Stimulated activated CD4-positive, alpha-beta T cell treated with anti-CD3 and anti-CD28 coated beads, Interleukin-12 subunit alpha, Interleukin-12 subunit beta, amount 100 ng/mL, for 48 hours (primary cell): ENCODE measurements at regions not wholly inside any gene's neighbourhood (a gene's known extent, or its start where the extent isn't known, plus 50 kb on each side); places are given as distances from the start of the nearest gene placed in this dataset.

ENCODE experiments used
- DNase-seq, 3 donors: peaks; one replicate each; pipeline ENCODE4 v3.0.0-alpha.2; 2020; ENCODE audit warnings: low read depth in 2 of 3, low spot score in 1 of 3

DNA sequence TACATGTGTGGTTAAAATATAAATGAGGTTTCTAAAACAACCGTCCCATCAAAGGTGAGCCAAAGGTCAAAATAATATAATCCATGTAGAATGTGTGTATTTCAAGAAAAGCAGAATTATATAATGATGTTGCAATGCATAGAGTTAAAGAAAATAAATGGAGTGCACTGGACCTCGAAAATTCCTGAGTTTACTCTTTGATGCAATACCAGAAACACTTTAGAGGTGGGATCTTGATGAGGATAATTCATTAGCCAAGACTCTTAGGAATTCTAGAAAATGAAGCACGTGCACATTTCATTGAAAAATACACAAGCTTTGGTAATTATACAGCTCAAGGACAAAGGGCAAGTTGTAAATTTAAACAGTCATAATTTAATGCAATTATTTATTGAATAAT, 508.9 kb upstream of the ARGLU1 start:
- no peak for DNase-seq

- no peak for DNase-seq
Measured at GRCh38 chr13:107075576-107075975, 507.6 kb upstream of the ARGLU1 start.

DNA sequence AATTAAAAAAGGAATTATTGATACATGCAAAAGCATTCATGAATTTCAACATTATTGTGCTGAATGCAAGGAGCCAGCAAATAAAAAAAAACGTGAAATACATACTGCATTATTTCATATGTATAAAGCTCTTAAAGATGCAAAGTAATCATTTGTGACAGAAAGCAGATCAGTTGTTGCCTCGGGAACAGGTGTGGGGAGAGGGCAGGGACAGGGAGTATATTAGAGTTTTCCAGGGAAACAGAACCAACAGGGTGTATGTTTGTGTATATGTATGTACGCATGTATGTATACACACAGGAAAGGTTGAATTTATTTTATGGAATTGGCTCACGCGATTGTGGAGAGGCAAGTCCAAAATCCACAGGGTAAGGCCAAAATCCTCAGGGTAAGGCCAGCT, 502.9 kb upstream of the ARGLU1 start:
- DNase-seq, result no peak

DNA sequence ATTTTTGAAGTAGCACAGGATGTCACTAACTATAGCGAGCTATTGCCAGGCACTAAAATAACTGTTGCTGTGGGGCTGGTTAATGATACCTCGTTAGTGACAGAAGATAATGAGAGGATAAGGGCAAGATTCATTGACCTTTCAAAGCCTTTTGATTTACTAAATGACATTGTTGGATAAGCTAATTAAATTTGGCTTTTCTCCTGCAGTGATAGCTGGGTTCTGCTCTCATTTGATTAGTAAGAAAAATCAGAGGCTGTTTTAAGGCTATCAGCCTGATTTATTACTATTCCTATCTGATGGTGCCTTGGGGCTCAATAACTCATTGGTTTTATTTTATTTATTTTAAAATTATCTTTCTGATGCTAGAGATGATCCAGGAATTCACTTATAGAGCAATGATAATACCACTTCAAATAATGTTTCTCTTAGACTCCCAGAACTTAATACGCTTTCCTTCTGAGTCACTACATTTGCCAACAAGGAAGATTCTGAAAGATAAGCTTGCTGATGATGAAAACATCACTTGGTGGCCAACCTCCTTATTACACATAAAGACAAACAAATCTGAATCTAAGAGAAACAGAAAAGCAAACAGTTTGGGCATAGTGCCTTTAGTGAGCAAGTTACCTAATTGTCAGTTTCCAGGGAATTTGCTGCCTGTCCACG, 501.3 kb upstream of the ARGLU1 start:
- no peak for DNase-seq

DNA sequence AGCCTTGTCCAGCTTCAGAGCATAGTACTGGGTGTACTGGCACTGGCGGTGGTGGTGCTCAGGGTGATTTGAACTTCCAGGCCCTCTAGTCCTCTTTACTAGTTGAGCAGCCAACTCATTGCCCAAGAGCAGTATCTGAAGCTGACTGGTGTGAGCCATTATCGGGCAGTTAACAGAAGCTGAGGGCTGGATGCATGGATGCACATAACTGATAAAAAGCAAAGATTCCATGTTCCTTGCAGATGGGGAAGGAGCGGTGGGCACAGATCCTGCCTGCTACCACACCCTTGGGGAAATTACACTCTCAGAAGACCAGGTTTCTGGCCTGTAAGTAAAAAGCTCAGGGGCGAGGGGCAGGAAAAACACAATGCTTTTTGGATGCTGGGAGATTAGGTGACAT, 499.4 kb upstream of the ARGLU1 start:
- DNase-seq, result no peak

DNA sequence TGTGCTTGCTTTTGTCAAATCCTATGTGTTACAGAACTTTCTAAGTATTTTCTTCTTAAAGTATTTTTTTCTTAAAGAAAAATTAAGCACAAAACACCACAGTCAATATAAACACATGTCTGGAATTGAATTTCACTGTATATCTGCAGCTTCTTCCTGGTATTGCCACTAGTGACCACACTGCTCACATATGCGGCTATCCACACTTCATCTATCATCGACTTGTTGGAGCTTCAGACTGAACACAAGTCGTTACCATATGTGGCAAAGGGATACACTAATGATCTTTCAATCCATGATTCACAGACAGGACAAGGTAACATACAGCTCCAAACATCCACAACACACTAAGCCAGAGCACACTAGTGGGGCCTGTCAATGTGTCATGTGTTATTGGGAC, 498.4 kb upstream of the ARGLU1 start:
- DNase-seq, result no peak

GRCh38 chr13:107065036-107065435, 497.1 kb upstream of the ARGLU1 start:
- DNase-seq, result no peak

DNA sequence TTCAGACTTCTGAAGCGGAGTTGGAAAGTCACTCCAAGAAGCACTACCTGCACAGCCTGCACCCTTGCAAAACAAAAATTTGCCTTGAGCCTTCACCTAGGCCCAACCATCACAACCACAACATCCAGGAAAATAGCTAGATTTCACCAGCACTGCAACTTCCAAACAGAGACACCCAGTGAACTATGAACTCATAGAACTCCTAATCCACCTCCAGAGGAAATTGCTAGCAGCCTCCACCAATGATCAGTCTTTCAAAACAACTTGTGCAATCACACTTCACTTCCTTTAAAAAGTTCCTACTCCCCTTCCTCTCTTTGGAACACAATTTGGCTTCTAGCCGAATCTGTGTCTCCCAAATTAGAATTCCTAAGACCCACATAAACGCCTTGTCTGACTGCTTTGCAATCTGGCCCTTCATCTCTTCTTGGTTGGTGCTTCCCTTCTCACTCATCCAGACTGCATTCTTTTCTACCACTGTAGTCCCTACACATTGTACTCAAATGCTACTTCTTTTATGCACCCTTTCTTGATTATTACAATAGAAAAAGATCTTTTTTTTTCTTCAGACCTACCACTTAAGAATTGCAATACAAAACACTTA, 489.2 kb upstream of the ARGLU1 start:
- no peak for DNase-seq

DNA sequence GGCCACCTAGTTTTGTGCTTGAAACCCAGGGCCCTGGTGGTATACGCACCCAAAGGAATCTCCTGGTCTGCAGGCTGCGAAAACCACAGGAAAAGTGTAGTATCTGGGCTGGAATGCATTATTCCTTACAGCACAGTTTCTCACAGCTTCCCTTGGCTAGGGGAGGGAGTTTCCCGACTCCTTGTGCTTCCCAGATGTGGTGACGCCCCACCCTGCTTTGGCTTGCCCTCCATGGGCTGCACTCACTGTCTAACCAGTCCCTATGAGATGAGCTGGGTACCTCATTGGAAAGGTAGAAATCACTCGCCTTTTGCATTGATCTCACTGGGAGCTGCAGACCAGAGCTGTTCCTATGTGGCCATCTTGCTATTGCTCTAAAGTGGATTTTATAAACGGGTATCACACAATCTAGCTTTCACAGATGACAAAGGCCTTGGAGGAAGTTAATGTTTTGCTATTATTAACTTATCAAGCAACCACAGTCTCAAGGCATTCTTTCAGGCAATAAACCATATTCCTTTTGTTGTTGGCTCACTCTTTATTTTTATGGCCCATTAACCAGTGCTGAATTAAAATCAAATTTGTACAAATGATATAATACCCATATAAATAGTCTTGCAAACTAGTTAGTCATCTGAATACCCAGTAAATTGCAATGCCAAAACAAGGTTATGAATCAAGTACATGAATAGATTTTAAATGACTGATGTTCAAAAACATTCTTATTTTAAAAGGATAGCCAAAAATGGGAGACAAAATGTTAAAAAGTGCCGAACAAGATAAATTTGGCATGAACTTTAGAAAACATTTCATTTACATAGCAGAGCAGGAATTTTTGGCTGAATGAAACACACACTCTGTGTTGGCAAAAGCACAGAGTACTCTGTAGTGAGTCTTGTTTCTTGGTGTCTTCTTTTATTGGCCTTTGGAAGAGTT, 475.4 kb upstream of the ARGLU1 start:
- DNase-seq, result no peak

GRCh38 chr13:107035778-107036177, 467.8 kb upstream of the ARGLU1 start:
- no peak for DNase-seq

DNA sequence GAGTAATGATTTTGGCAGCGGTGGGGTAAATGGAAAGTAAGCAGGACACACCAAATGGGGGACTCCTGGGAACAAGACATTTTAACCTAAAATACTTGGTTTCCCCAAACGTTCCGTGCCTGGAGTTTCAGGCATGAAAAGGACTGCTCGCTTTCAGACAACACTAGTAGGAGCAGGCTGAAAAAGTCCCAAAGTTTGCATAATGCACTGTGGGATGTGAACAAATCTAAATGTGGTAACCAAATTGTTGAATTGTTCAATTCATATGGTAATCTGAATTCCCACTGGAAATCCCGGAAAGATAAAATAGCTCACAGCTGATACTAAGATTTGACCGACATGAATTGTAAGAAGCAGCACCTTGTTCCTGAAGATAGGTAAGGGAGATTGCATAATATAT, 467.2 kb upstream of the ARGLU1 start:
- no peak for DNase-seq

GRCh38 chr13:107034236-107034872, 466.4 kb upstream of the ARGLU1 start:
- no peak for DNase-seq

DNA sequence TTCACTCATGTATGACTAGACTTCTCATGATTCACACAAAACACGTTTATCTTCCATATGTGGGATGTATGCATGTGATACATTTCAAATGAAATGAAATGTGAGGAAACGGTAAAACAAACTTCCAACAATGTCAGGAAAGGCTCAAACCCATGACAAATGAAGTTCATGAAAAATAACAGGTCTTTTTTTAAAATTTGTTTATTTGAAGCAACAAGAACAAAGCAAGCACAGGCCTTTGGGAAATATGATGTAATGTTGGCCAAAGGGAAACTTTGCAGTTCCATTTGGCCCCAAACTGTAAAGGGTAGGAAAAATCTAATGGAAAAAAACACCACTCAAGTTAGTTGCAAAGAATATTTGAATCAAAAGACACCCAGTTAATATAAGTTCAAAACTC, 463.8 kb upstream of the ARGLU1 start:
- no peak for DNase-seq

- no peak for DNase-seq
Measured at GRCh38 chr13:107028751-107029150, 460.8 kb upstream of the ARGLU1 start.

GRCh38 chr13:107025991-107026390, 458.1 kb upstream of the ARGLU1 start:
- DNase-seq, result no peak

DNA sequence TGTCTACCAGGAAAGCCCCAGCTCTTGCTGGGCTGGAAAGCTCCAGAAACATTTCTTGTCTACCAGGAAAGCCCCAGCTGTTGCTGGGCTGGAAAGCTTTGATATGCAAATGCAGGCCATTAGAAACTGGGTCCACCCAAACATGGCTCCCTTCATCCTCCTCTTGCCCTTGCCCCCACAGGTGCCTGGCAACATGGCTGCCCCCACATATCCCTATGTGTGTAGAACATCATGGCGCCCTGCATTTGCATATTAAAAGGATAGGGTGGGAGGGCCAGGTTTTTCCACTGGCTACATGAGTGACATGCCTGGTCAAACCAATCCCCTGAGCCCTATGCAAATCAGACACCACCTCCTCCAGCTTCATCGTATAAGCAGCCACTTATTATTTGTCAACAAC, 455.4 kb upstream of the ARGLU1 start:
- DNase-seq, result no peak

- no peak for DNase-seq
Measured at GRCh38 chr13:107020393-107020792, 452.5 kb upstream of the ARGLU1 start.

GRCh38 chr13:107018285-107018684, 450.3 kb upstream of the ARGLU1 start:
- DNase-seq, result no peak

GRCh38 chr13:107006661-107007060, 438.7 kb upstream of the ARGLU1 start:
- no peak for DNase-seq

DNA sequence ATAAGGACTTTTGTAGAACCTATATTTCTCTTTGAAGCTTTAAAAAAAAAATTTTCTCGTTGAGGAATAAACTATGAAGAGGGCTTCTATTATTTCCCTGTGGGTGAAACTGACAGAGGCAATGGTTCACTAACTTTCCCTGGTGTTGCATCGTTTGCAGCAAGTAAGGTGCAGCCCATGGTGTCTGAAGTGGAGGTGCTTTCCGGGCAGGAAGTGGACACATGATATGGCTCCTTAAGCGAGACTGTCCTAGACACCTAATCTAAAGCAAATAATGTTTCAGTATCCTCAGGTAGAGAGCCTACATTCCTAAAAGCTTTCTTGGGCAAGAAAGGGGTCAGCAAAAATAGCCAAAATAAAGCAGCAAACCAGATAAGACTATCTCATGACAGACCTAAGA, 437.6 kb upstream of the ARGLU1 start:
- DNase-seq, result no peak

DNA sequence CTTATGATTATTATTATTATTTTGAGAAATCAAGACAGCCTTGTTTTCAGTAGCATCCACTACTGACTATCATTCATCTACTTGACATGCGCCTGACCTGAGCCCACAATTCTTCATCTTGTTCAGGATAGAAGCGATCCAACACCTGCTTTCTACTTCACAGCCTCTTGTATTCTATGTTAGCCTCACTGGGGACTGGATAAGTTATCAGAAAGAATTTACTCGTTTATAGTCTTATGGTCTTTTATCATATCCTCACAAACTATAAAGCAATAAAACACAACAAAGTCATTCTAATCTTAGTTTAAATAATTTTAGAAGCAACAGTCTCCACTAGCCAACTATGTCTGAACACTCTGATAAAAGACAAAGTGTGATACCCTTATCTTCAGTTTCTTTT, 436.0 kb upstream of the ARGLU1 start:
- DNase-seq, result no peak

DNA sequence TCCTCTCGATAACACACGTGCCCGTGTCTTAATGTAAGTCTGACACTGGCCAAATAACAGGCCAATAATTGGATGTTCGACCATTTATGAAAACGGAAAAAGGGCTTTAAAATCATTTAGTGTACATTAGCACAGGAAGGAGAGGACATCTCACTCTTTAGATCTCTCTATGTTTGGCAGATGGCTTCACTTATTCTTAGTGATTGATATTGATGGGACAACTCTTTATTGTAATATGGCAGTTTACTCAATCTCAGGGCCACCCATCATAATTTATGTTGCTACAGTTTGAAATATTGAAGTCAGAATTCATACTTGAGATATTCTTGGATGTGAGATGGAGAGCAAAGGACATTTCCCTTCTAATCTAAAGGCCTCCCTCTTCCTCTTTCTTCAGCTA, 430.7 kb upstream of the ARGLU1 start:
- DNase-seq, result no peak
